MCF 10A (cell line): ENCODE measurements at regions not wholly inside any gene's neighbourhood (a gene's known extent, or its start where the extent isn't known, plus 50 kb on each side); places are given as distances from the start of the nearest gene placed in this dataset.

Experiments
- BruUV-seq: library from RNA; stranded (reverse); fragments of 400-500 nt; replicated peaks from 2 replicates; lab custom pipeline; 2021; lab: Mats Ljungman, UMichigan
- CTCF ChIA-PET: fragments of 300-600 bp; sonication (Branson Sonifier 250); formaldehyde crosslinking; extraction: SDS; loops from one replicate; lab custom pipeline; 2021; ENCODE audit warnings: antibody characterized with exemption, inconsistent platforms; lab: Yijun Ruan, JAX
- POLR2A ChIA-PET: fragments of 300-600, 350-650 bp; sonication (Branson Sonifier 250); formaldehyde crosslinking; extraction: SDS; loops from one replicate; lab custom pipeline; 2020; ENCODE audit warnings: antibody characterized with exemption, inconsistent platforms; lab: Yijun Ruan, JAX
- DNase-seq: peaks from one replicate; pipeline ENCODE4 v3.0.0-alpha.2; 2018; ENCODE audit not compliant: unreplicated experiment
- H3K27ac Mint-ChIP-seq: one replicate; pipeline ENCODE4 v1.8.0; 2022; ENCODE audit warnings: mild to moderate bottlenecking, low read depth, mixed read lengths; ENCODE audit not compliant: unreplicated experiment
- H3K27me3 Mint-ChIP-seq: one replicate; pipeline ENCODE4 v1.8.0; 2022; ENCODE audit warnings: mixed read lengths; ENCODE audit not compliant: insufficient read depth, unreplicated experiment
- H3K36me3 Mint-ChIP-seq: one replicate; pipeline ENCODE4 v1.8.0; 2022; ENCODE audit warnings: mild to moderate bottlenecking, moderate library complexity, mixed read lengths; ENCODE audit not compliant: insufficient read depth, unreplicated experiment
- H3K4me1 Mint-ChIP-seq: one replicate; pipeline ENCODE4 v1.8.0; 2022; ENCODE audit warnings: mixed read lengths; ENCODE audit not compliant: insufficient read depth, unreplicated experiment
- H3K4me3 Mint-ChIP-seq: one replicate; pipeline ENCODE4 v1.8.0; 2022; ENCODE audit warnings: mild to moderate bottlenecking, moderate library complexity, mixed read lengths; ENCODE audit not compliant: unreplicated experiment
- H3K9me3 Mint-ChIP-seq: one replicate; pipeline ENCODE4 v1.8.0; 2022; ENCODE audit warnings: mixed read lengths; ENCODE audit not compliant: unreplicated experiment
- intact Hi-C: fragments of 100-400 bp; cut with micrococcal nuclease; formaldehyde crosslinking; loops from 2 replicates; pipeline ENCODE4 v1.14.1; 2022
- TF ChIP-seq, protein P1 (sequence below): fragments of 200-600 bp; IDR thresholded peaks from one replicate; pipeline ENCODE4 v1.8.0; 2022; ENCODE audit warnings: antibody characterized with exemption, mild to moderate bottlenecking; ENCODE audit not compliant: unreplicated experiment

DNA sequence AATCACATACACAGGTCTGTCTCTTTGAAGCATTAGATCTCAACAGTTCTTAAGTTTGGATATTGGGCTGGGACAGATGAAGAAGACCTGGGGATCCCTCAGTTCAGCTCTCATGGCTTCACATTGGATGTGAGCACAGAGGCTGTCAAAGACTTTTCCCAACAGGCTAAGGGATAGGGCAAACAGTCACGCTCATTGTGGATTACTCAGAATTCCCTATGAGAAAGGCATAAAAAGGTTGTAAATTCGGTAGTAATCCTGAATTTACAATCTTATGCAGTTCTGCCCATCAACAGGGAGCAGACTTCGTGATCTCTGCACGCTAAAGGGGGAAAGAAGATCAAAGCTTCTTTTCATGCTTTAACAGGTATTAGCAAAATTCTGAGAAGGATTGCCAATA is 448.4 kb downstream of the DAD1 start:
- intact Hi-C loops = no loop called here
- no peaks in the 10 kb centered on the region for H3K4me1 Mint-ChIP-seq
- no peaks in the 10 kb centered on the region for H3K36me3 Mint-ChIP-seq
- DNase-seq = no peak
- no peak overlapping the region for H3K27ac Mint-ChIP-seq
- BruUV-seq = no TSS peak
- peaks cover 10% of the 10 kb centered on the region for H3K27me3 Mint-ChIP-seq
- H3K9me3 Mint-ChIP-seq = no peaks in the 10 kb centered on the region
- H3K4me3 Mint-ChIP-seq = no peak overlapping the region
- TF ChIP-seq, protein P1, sequence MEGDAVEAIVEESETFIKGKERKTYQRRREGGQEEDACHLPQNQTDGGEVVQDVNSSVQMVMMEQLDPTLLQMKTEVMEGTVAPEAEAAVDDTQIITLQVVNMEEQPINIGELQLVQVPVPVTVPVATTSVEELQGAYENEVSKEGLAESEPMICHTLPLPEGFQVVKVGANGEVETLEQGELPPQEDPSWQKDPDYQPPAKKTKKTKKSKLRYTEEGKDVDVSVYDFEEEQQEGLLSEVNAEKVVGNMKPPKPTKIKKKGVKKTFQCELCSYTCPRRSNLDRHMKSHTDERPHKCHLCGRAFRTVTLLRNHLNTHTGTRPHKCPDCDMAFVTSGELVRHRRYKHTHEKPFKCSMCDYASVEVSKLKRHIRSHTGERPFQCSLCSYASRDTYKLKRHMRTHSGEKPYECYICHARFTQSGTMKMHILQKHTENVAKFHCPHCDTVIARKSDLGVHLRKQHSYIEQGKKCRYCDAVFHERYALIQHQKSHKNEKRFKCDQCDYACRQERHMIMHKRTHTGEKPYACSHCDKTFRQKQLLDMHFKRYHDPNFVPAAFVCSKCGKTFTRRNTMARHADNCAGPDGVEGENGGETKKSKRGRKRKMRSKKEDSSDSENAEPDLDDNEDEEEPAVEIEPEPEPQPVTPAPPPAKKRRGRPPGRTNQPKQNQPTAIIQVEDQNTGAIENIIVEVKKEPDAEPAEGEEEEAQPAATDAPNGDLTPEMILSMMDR = no peak
- CTCF ChIA-PET = interaction anchor here (0.7 to 0.9 kb wide), 3 partner anchors 8 to 59 kb away, joined by 3 read pairs; no protein-coding TSS in a partner anchor
- POLR2A ChIA-PET = interaction anchor here (0.5 to 1.4 kb wide), 2 partner anchors 10 to 19 kb away, joined by 3 read pairs; no protein-coding TSS in a partner anchor

DNA sequence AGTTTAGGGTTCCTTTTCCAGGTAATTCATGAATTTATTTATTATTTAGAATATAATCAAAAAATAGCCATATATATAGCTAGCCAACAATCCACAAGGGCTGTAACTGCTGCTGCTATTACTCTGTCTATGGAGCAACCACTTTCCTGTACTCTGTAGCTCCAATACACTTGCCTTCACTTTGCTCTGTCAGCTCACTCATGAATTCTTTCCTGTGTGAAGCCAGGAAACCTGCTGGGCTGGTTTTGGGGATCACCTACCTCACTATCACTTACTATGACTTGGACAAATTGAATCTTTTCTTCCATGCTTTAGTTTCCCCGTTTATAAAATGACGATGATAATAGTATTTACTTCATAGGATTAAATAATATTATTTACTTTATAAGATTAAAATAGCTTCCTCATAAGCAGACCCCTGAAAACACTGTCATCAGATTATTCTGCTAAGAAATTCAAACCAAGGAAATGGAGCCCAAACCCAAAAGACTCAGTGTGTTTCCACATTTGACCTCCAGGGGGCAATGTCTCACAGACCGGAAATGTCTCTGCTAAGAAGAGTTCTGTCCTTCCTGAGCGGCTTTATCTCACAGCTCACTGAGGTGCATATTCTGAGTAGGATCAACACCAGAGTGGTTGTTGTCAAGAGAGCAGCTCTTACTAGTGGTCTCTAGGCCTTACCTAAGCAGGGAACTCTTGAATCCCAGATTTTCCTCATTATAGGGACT is 457.1 kb downstream of the DAD1 start:
- peak; percentile 10 for DNase-seq
- Mint-ChIP-seq H3K27ac (no peak overlapping the region), H3K27me3 (no peaks in the 10 kb centered on the region), H3K4me1 (no peaks in the 10 kb centered on the region), H3K4me3 (no peak overlapping the region), H3K36me3 (peaks cover 6% of the 10 kb centered on the region), H3K9me3 (peaks cover 7% of the 10 kb centered on the region)
- TF ChIP-seq, protein P1 = peak; percentile 46
- intact Hi-C loops = no loop called here
- ChIA-PET POLR2A (no interaction called here), CTCF (interaction anchor here (0.6 to 1.6 kb wide), 10 partner anchors 9 to 81 kb away, joined by 3 to 5 read pairs (median 4); no protein-coding TSS in a partner anchor)
- no TSS peak for BruUV-seq

DNA sequence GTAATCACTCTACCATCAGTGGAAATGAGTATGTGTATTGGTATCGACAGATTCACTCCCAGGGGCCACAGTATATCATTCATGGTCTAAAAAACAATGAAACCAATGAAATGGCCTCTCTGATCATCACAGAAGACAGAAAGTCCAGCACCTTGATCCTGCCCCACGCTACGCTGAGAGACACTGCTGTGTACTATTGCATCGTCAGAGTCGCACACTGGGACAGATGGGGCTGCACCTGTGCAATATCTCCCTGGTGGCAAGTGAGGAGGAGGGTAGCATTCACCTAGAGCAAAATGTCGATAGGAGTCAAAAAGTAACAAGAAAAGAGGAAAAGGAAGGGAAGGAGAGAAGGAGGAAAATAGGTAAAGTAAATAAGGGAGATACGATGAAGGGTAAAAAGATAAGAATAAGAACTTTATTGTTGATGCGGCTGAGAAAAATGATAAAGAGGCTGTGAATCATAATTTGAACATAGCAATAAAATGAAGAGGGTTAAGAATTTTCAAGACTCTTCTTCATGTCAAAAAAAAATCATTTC is 450.5 kb upstream of the OR4E1 start:
- no peaks in the 10 kb centered on the region for H3K9me3 Mint-ChIP-seq
- H3K27ac Mint-ChIP-seq = no peak overlapping the region
- DNase-seq = no peak
- intact Hi-C loops = no loop called here
- H3K27me3 Mint-ChIP-seq = peaks cover 47% of the 10 kb centered on the region
- no peaks in the 10 kb centered on the region for H3K4me1 Mint-ChIP-seq
- no peak overlapping the region for H3K4me3 Mint-ChIP-seq
- TF ChIP-seq, protein P1 = no peak
- no TSS peak for BruUV-seq
- POLR2A ChIA-PET = no interaction called here
- CTCF ChIA-PET = interaction anchor here (0.6 kb wide), 2 partner anchors 25 to 53 kb away, joined by 3 to 4 read pairs; no protein-coding TSS in a partner anchor
- peaks cover 3% of the 10 kb centered on the region for H3K36me3 Mint-ChIP-seq

DNA sequence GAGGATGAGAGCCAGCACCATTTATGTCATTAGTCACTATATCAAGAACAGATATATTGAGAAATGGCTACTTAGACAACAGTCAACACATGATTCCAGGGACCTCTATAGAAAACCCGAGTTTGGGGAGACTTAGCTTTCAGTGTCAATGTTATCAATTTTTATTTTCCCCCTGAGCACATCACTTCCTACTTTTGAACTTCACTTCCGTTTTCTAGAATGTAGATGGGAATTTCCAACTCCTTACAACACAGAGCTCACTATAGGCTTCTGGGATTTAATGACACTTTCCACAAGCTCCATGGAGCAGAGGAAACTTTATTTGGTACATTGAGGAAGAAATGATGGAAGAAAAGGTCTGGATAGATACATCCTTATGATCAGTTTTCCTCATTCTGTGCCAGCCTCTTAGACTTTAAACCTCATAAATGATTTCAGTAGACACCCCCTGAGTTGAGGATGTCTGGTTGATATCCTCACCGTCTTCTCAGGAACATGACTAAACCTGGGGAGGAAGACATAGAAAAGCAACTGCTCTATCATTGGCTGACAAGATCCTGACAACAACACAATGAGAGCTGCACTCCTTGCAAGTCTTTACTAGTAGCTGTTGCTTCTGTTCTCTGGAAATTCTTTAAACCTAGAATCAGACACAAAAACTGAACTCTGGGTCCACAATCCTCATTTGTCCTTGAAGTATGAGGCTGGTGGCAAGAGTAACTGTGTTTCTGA is 449.4 kb upstream of the OR4E1 start:
- Mint-ChIP-seq H3K27me3 (peaks cover 58% of the 10 kb centered on the region), H3K36me3 (no peaks in the 10 kb centered on the region), H3K4me1 (no peaks in the 10 kb centered on the region), H3K4me3 (no peak overlapping the region), H3K27ac (no peak overlapping the region), H3K9me3 (no peaks in the 10 kb centered on the region)
- BruUV-seq = no TSS peak
- TF ChIP-seq, protein P1 = no peak
- no peak for DNase-seq
- intact Hi-C loops = no loop called here
- CTCF ChIA-PET = interaction anchor here (0.5 to 1.7 kb wide), 8 partner anchors 8 to 96 kb away, joined by 3 to 5 read pairs (median 4); no protein-coding TSS in a partner anchor
- POLR2A ChIA-PET = no interaction called here
